ENCODE measurements at regions not wholly inside any gene's neighbourhood (a gene's known extent, or its start where the extent isn't known, plus 50 kb on each side); places are given as distances from the start of the nearest gene placed in this dataset.

DNA sequence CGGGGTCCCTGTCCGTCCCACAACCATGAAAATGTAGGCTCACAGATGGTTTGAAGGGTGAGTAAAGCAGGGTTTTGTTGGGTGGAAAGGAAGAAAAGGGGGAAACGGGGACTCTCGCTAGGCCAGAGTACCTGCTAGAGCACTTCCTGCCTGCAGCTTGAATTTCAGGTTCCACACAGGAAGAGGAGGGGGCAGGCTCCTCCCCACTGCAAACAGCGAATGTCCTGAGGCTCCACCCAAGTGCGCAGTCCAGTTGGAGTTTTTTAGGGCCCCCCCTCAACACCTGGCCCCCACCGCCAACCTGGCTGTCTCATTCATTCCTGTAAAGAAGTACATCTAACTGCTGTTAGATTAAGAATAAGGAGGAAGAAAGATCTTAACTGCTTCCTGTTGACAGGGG lies 414.7 kb downstream of the SH2D4B start:
- no peak for ATAC-seq
- intact Hi-C loops (cut with DNase I; ENCODE audit: low total_unique reads) (no loop called here), in situ Hi-C loops (cut with MboI; ENCODE audit: low sequenced_read_pairs in 4 of 4) (no loop called here)
- H3K9me3 ChIP-seq, result no peaks in the 10 kb centered on the region
- TF ChIP-seq CTCF (IDR thresholded peaks at IDR 0.05 in 4 of 5, conservative IDR thresholded peaks at IDR 0.05 in 1 of 5) (no peak), POLR2A (IDR thresholded peaks at IDR 0.05) (no peak)
- H3K4me3 ChIP-seq, result no peak overlapping the region
- H3K36me3 ChIP-seq, result no peaks in the 10 kb centered on the region
- no peak for DNase-seq
- H3K27me3 ChIP-seq, result no peaks in the 10 kb centered on the region
- no peak overlapping the region for H3K27ac ChIP-seq
- H3K4me1 ChIP-seq, result no peaks in the 10 kb centered on the region

DNA sequence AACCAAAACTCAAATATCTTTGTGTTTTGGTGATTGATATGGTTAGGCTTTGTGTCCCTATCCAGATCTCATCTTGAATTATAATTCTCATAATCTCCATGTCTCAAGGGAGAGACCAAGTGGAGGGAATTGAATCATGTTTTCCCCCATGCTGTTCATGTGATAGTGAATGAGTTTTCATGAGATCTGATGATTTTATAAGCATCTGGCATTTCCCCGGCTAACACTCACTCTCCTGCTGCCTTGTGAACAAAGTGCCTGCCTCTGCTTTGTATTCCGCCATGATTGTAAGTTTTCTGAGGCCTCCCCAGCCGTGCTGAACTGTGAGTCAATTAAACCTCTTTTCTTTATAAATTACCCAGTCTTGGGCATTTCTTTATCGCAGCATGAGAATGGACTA lies 419.5 kb downstream of the SH2D4B start:
- no peaks in the 10 kb centered on the region for H3K27me3 ChIP-seq
- intact Hi-C loops (cut with DNase I; ENCODE audit: low total_unique reads) (no loop called here), in situ Hi-C loops (cut with MboI; ENCODE audit: low sequenced_read_pairs in 4 of 4) (no loop called here)
- H3K9me3 ChIP-seq, result no peaks in the 10 kb centered on the region
- H3K27ac ChIP-seq, result no peak overlapping the region
- TF ChIP-seq POLR2A (IDR thresholded peaks at IDR 0.05) (no peak), CTCF (IDR thresholded peaks at IDR 0.05 in 4 of 5, conservative IDR thresholded peaks at IDR 0.05 in 1 of 5) (no peak)
- ATAC-seq (no peak), DNase-seq (no peak)
- no peaks in the 10 kb centered on the region for H3K36me3 ChIP-seq
- H3K4me3 ChIP-seq, result no peak overlapping the region
- no peaks in the 10 kb centered on the region for H3K4me1 ChIP-seq

DNA sequence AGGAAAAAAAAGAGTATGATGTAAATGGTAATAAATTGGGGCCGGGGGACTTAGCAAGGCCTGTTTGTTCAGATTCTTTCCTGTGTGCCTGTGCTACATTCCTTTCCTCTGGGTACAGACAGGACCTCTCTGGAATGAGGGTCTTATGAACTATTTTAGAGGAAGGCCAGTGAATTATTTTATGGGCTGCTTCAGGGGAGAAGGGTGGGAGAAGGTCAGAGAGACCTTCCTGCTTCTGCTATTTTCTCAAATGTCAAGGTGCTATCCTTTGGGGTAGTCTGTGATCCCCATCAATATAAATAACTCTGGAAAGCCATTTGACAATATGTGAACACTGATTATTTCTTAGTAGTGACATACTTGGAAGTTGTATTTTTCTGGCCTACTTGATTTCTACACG lies 426.5 kb downstream of the SH2D4B start:
- no peaks in the 10 kb centered on the region for H3K4me1 ChIP-seq
- H3K4me3 ChIP-seq, result no peak overlapping the region
- no peak for TF ChIP-seq CTCF (IDR thresholded peaks at IDR 0.05 in 4 of 5, conservative IDR thresholded peaks at IDR 0.05 in 1 of 5)
- no peak for TF ChIP-seq POLR2A (IDR thresholded peaks at IDR 0.05)
- H3K36me3 ChIP-seq, result no peaks in the 10 kb centered on the region
- no peak overlapping the region for H3K27ac ChIP-seq
- DNase-seq (no peak), ATAC-seq (no peak)
- intact Hi-C loops (cut with DNase I; ENCODE audit: low total_unique reads) (no loop called here), in situ Hi-C loops (cut with MboI; ENCODE audit: low sequenced_read_pairs in 4 of 4) (no loop called here)
- H3K27me3 ChIP-seq, result no peaks in the 10 kb centered on the region
- H3K9me3 ChIP-seq, result no peaks in the 10 kb centered on the region

- H3K27ac ChIP-seq, result no peak overlapping the region
- H3K36me3 ChIP-seq, result no peaks in the 10 kb centered on the region
- H3K9me3 ChIP-seq, result no peaks in the 10 kb centered on the region
- no peak for DNase-seq
- intact Hi-C loops (cut with DNase I; ENCODE audit: low total_unique reads) (no loop called here), in situ Hi-C loops (cut with MboI; ENCODE audit: low sequenced_read_pairs in 4 of 4) (no loop called here)
- no peaks in the 10 kb centered on the region for H3K4me1 ChIP-seq
- H3K4me3 ChIP-seq, result no peak overlapping the region
- H3K27me3 ChIP-seq, result no peaks in the 10 kb centered on the region
- no peak for ATAC-seq
- no peak for TF ChIP-seq POLR2A (IDR thresholded peaks at IDR 0.05)
- no peak for TF ChIP-seq CTCF (IDR thresholded peaks at IDR 0.05 in 4 of 5, conservative IDR thresholded peaks at IDR 0.05 in 1 of 5)
Observed at GRCh38 chr10:80964955-80965614, 427.4 kb downstream of the SH2D4B start.
